GM19035 (cell line): ENCODE measurements at regions not wholly inside any gene's neighbourhood (a gene's known extent, or its start where the extent isn't known, plus 50 kb on each side); places are given as distances from the start of the nearest gene placed in this dataset.

Experiments
- ATAC-seq: cut with Tn5 transposase; IDR thresholded peaks from one replicate; pipeline ENCODE4 v1.9.1; 2021; ENCODE audit not compliant: unreplicated experiment

GRCh38 chr10:4775808-4776207 lies 50.2 kb upstream of the AKR1E2 start:
- no peak for ATAC-seq

- no peak for ATAC-seq
These were observed 53.8 kb upstream of the AKR1E2 start for GRCh38 chr10:4772202-4772570.

- no peak for ATAC-seq
These were observed 54.3 kb upstream of the AKR1E2 start for GRCh38 chr10:4771554-4772201.

GRCh38 chr10:4770801-4771553 lies 55.0 kb upstream of the AKR1E2 start:
- no peak for ATAC-seq

GRCh38 chr10:4768416-4768815 lies 57.6 kb upstream of the AKR1E2 start:
- ATAC-seq: no peak

GRCh38 chr10:4767033-4767814 lies 58.8 kb upstream of the AKR1E2 start:
- ATAC-seq: no peak

- ATAC-seq: no peak
These were observed 59.6 kb upstream of the AKR1E2 start for GRCh38 chr10:4766454-4766853.

GRCh38 chr10:4765428-4765827 lies 60.6 kb upstream of the AKR1E2 start:
- no peak for ATAC-seq

- no peak for ATAC-seq
These were observed 62.0 kb upstream of the AKR1E2 start for GRCh38 chr10:4763960-4764428.

GRCh38 chr10:4763513-4763912 lies 62.5 kb upstream of the AKR1E2 start:
- no peak for ATAC-seq

GRCh38 chr10:4758256-4758655 lies 67.8 kb upstream of the AKR1E2 start:
- no peak for ATAC-seq

- no peak for ATAC-seq
These were observed 70.6 kb upstream of the AKR1E2 start for GRCh38 chr10:4755286-4755989.

GRCh38 chr10:4754143-4754542 lies 71.9 kb upstream of the AKR1E2 start:
- no peak for ATAC-seq

GRCh38 chr10:4751211-4751610 lies 74.8 kb upstream of the AKR1E2 start:
- no peak for ATAC-seq

GRCh38 chr10:4749271-4749574 lies 76.8 kb upstream of the AKR1E2 start:
- ATAC-seq: no peak

- ATAC-seq: no peak
These were observed 77.3 kb upstream of the AKR1E2 start for GRCh38 chr10:4748491-4749270.

GRCh38 chr10:4742217-4742616 lies 83.8 kb upstream of the AKR1E2 start:
- ATAC-seq: no peak

- no peak for ATAC-seq
These were observed 85.5 kb upstream of the AKR1E2 start for GRCh38 chr10:4740471-4740870.

- no peak for ATAC-seq
These were observed 89.4 kb upstream of the AKR1E2 start for GRCh38 chr10:4736608-4737007.

- no peak for ATAC-seq
These were observed 89.8 kb upstream of the AKR1E2 start for GRCh38 chr10:4736183-4736582.

- no peak for ATAC-seq
These were observed 92.2 kb upstream of the AKR1E2 start for GRCh38 chr10:4733843-4734224.
